NB4 (cell line): ENCODE measurements at regions not wholly inside any gene's neighbourhood (a gene's known extent, or its start where the extent isn't known, plus 50 kb on each side); places are given as distances from the start of the nearest gene placed in this dataset.

Experiments
- DNase-seq: peaks from one replicate; pipeline ENCODE4 v3.0.0; 2010; ENCODE audit warnings: low read depth
- H3K4me3 ChIP-seq: one replicate; pipeline ENCODE4 v1.5.1; 2011; ENCODE audit warnings: mild to moderate bottlenecking, low read depth, low read length, moderate library complexity
- CTCF ChIP-seq: IDR thresholded peaks from one replicate; pipeline ENCODE4 v1.5.1; 2012; ENCODE audit warnings: low read depth, low read length
- MYC ChIP-seq: IDR thresholded peaks from 2 replicates; pipeline ENCODE4 v1.6.1; 2011; ENCODE audit warnings: low read depth, low read length
- POLR2A ChIP-seq: IDR thresholded peaks from 2 replicates; pipeline ENCODE4 v1.6.1; 2011; ENCODE audit warnings: mild to moderate bottlenecking; ENCODE audit not compliant: insufficient read length; ENCODE audit errors: extremely low read depth
- TF ChIP-seq, protein P1 (sequence below): IDR thresholded peaks from 2 replicates; pipeline ENCODE4 v1.6.1; 2011; ENCODE audit warnings: low read depth, low read length

- TF ChIP-seq, protein P1, sequence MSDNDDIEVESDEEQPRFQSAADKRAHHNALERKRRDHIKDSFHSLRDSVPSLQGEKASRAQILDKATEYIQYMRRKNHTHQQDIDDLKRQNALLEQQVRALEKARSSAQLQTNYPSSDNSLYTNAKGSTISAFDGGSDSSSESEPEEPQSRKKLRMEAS, result no peak
- DNase-seq, result no peak
- H3K4me3 ChIP-seq, result no peak overlapping the region
These were observed 952.1 kb upstream of the MIR17HG start for GRCh38 chr13:90395348-90395747.

DNA sequence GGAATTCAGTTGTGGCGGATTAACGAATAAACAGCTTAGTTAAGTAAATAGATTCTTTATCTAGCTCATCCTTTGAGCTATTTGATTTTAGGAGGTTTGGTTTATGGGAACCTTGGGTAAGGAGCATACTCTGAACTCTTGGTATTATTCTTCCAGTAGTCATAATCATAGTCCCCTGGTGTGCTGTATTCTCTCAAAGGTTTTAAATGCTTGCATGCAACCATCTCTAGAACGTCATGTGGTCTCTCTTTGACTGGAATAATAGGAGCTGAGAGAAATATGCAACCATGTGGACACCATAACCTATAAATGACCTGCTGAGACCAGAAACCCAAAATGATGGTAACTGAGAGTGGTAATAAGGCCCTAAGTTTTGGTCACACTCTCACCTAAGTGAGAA is 951.6 kb upstream of the MIR17HG start:
- no peak overlapping the region for H3K4me3 ChIP-seq
- DNase-seq, result no peak
- TF ChIP-seq CTCF (no peak), POLR2A (no peak), MYC (no peak)
- TF ChIP-seq, protein P1, result no peak

- TF ChIP-seq MYC (no peak), CTCF (no peak), POLR2A (no peak)
- TF ChIP-seq, protein P1, result no peak
- DNase-seq, result no peak
- no peak overlapping the region for H3K4me3 ChIP-seq
These were observed 951.2 kb upstream of the MIR17HG start for GRCh38 chr13:90396266-90396665.

DNA sequence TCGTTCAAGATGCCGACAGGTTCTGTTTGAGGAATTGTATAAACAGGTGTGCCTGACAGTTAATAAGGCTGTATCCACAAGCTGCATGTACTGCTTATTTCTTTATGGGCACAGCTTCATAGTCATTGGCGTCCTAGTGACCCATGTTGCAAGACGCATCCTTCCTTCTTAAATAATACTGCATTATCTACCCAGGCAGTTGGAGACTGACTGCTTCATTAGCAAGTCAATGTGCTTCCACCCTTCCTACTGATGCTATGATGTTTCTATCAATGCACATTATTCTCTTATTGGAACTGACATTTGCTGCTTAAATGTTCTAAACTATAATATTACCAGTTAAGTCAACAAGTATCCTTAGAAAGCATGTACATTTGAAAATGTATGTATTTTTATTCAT is 950.0 kb upstream of the MIR17HG start:
- DNase-seq, result no peak
- TF ChIP-seq CTCF (no peak), MYC (no peak), POLR2A (no peak)
- TF ChIP-seq, protein P1, result no peak
- H3K4me3 ChIP-seq, result no peak overlapping the region

- TF ChIP-seq CTCF (no peak), MYC (no peak), POLR2A (no peak)
- TF ChIP-seq, protein P1, result no peak
- no peak for DNase-seq
- H3K4me3 ChIP-seq, result no peak overlapping the region
These were observed 947.1 kb upstream of the MIR17HG start for GRCh38 chr13:90400372-90400771.

- no peak for DNase-seq
- TF ChIP-seq MYC, result no peak
- no peak for TF ChIP-seq POLR2A
- TF ChIP-seq, protein P1, result no peak
- no peak for TF ChIP-seq CTCF
These were observed 946.3 kb upstream of the MIR17HG start for GRCh38 chr13:90401150-90401549.

More at GRCh38 chr13:90401150-90401549, 946.3 kb upstream of the MIR17HG start:
- H3K4me3 ChIP-seq, result no peak overlapping the region
